ENCODE measurements at regions not wholly inside any gene's neighbourhood (a gene's known extent, or its start where the extent isn't known, plus 50 kb on each side); places are given as distances from the start of the nearest gene placed in this dataset.

DNA sequence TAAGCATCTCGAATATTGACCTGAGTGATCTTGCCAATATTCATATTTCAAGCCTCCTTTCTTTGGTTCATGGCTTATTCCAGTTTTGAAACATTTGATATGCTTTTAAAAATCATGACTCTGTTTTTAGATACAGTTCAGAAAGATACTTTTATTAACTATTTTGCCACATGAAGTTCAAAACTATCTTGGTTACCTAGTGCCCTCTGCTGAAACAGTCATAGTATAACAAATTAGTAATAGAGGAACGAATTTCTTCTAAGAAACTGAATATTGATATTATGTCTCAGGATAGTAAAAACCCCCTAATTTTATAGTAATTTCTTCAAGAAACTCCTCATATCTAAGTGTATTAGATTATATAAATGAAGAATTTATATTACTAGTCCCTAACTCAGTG is 52.6 kb upstream of the RC3H1 start:
- Histone ChIP-seq H3K9me3 (ENCODE audit: control insufficient read depth, low read depth, low read length) (no peaks in the 10 kb centered on the region), H4K20me1 (ENCODE audit: control insufficient read depth, extremely low read depth, insufficient read depth, low read length) (no peaks in the 10 kb centered on the region), H3K9ac (ENCODE audit: control insufficient read depth, extremely low read depth, insufficient read depth, low read length) (no peak overlapping the region), H3K9me1 (ENCODE audit: control insufficient read depth, extremely low read depth, insufficient read depth, low read length) (no peaks in the 10 kb centered on the region), H2AFZ (ENCODE audit: control insufficient read depth, low read length) (no peak overlapping the region), H3K36me3 (ENCODE audit: control insufficient read depth in 2 of 2, extremely low read depth in 1 of 2, insufficient read depth in 2 of 2, low read length in 2 of 2) (no peaks in the 10 kb centered on the region), H3K79me2 (ENCODE audit: control insufficient read depth, insufficient read depth, low read length) (no peaks in the 10 kb centered on the region), H3K4me2 (ENCODE audit: control insufficient read depth, extremely low read depth, insufficient read depth, low read depth, low read length) (no peak overlapping the region), H3K4me1 (ENCODE audit: control insufficient read depth, extremely low read depth, insufficient read depth, low read length) (no peaks in the 10 kb centered on the region), H3K4me3 (ENCODE audit: control insufficient read depth in 2 of 3, extremely low read depth in 1 of 3, insufficient read depth in 2 of 3, low read depth in 1 of 3, low read length in 3 of 3) (no peak overlapping the region), H3K27me3 (ENCODE audit: control insufficient read depth, extremely low read depth, insufficient read depth, low read length) (no peaks in the 10 kb centered on the region), H3K27ac (ENCODE audit: control insufficient read depth, insufficient read depth, low read length) (no peak overlapping the region)
- TF ChIP-seq EZH2 (IDR thresholded peaks at IDR 0.05; ENCODE audit: low read length) = no peak
- TF ChIP-seq, protein P1, sequence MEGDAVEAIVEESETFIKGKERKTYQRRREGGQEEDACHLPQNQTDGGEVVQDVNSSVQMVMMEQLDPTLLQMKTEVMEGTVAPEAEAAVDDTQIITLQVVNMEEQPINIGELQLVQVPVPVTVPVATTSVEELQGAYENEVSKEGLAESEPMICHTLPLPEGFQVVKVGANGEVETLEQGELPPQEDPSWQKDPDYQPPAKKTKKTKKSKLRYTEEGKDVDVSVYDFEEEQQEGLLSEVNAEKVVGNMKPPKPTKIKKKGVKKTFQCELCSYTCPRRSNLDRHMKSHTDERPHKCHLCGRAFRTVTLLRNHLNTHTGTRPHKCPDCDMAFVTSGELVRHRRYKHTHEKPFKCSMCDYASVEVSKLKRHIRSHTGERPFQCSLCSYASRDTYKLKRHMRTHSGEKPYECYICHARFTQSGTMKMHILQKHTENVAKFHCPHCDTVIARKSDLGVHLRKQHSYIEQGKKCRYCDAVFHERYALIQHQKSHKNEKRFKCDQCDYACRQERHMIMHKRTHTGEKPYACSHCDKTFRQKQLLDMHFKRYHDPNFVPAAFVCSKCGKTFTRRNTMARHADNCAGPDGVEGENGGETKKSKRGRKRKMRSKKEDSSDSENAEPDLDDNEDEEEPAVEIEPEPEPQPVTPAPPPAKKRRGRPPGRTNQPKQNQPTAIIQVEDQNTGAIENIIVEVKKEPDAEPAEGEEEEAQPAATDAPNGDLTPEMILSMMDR (optimal IDR thresholded peaks at IDR 0.05 in 1 of 3, IDR thresholded peaks at IDR 0.05 in 1 of 3, conservative IDR thresholded peaks at IDR 0.05 in 1 of 3; ENCODE audit: extremely low read depth in 1 of 3, insufficient read depth in 2 of 3, low read length in 3 of 3) = peak in 1 of 3 experiments; percentile 3
- dilution Hi-C loops (cut with MboI; ENCODE audit: extremely low pct_ligation_motif_present, low sequenced_read_pairs) = no loop called here
- FAIRE-seq (no peak), DNase-seq (ENCODE audit: low read depth, low spot score) (no peak)

DNA sequence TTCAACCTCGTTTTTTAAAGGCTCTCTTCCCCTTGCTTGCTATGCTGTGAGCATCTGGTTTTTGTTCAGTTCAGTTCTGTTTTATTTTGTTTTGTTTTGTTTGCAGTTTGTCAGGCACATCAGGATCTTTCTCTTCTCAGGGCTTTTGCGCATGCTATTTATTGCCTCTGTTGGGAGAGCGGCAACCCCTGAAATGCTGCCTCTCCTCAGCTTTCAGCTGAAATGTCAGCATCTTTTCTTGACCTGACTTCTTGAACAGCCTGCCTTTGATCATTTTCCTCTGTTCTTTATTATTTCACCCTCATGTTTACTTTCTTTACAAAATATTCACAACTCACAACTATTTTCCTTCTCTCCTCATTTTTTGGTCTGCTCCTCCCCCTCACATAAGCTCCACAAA is 50.4 kb upstream of the RC3H1 start:
- dilution Hi-C loops (cut with MboI; ENCODE audit: extremely low pct_ligation_motif_present, low sequenced_read_pairs) = no loop called here
- Histone ChIP-seq H3K79me2 (ENCODE audit: control insufficient read depth, insufficient read depth, low read length) (no peaks in the 10 kb centered on the region), H3K9me3 (ENCODE audit: control insufficient read depth, low read depth, low read length) (no peaks in the 10 kb centered on the region), H3K4me2 (ENCODE audit: control insufficient read depth, extremely low read depth, insufficient read depth, low read depth, low read length) (no peak overlapping the region), H3K9ac (ENCODE audit: control insufficient read depth, extremely low read depth, insufficient read depth, low read length) (no peak overlapping the region), H3K27ac (ENCODE audit: control insufficient read depth, insufficient read depth, low read length) (no peak overlapping the region), H3K27me3 (ENCODE audit: control insufficient read depth, extremely low read depth, insufficient read depth, low read length) (no peaks in the 10 kb centered on the region), H3K4me3 (ENCODE audit: control insufficient read depth in 2 of 3, extremely low read depth in 1 of 3, insufficient read depth in 2 of 3, low read depth in 1 of 3, low read length in 3 of 3) (no peak overlapping the region), H3K4me1 (ENCODE audit: control insufficient read depth, extremely low read depth, insufficient read depth, low read length) (peaks cover 7% of the 10 kb centered on the region), H2AFZ (ENCODE audit: control insufficient read depth, low read length) (no peak overlapping the region), H3K36me3 (ENCODE audit: control insufficient read depth in 2 of 2, extremely low read depth in 1 of 2, insufficient read depth in 2 of 2, low read length in 2 of 2) (no peaks in the 10 kb centered on the region), H4K20me1 (ENCODE audit: control insufficient read depth, extremely low read depth, insufficient read depth, low read length) (no peaks in the 10 kb centered on the region), H3K9me1 (ENCODE audit: control insufficient read depth, extremely low read depth, insufficient read depth, low read length) (no peaks in the 10 kb centered on the region)
- FAIRE-seq (no peak), DNase-seq (ENCODE audit: low read depth, low spot score) (no peak)
- TF ChIP-seq, protein P1 (optimal IDR thresholded peaks at IDR 0.05 in 1 of 3, IDR thresholded peaks at IDR 0.05 in 1 of 3, conservative IDR thresholded peaks at IDR 0.05 in 1 of 3; ENCODE audit: extremely low read depth in 1 of 3, insufficient read depth in 2 of 3, low read length in 3 of 3) = no peak
- TF ChIP-seq EZH2 (IDR thresholded peaks at IDR 0.05; ENCODE audit: low read length) = no peak
